Peyer's patch (tissue), 4 donors: ENCODE measurements at regions not wholly inside any gene's neighbourhood (a gene's known extent, or its start where the extent isn't known, plus 50 kb on each side); places are given as distances from the start of the nearest gene placed in this dataset.

ENCODE experiments used
- DNase-seq, 3 donors: peaks; one replicate each; pipeline ENCODE4 v3.0.0-alpha.2; 2017 to 2019
- H3K27ac ChIP-seq, 4 donors: fragments of 200-600 bp; sonication (generic); one replicate each; pipeline ENCODE4 v1.5.1; 2016 to 2019
- H3K27me3 ChIP-seq, 2 donors: fragments of 200-600 bp; sonication (generic); one replicate each; pipeline ENCODE4 v1.5.1; 2019
- H3K36me3 ChIP-seq, 3 donors: fragments of 200-600 bp; sonication (generic); one replicate each; pipeline ENCODE4 v1.5.1; 2016 to 2019
- H3K4me1 ChIP-seq, 4 donors: fragments of 200-600 bp; sonication (generic); one replicate each; pipeline ENCODE4 v1.5.1; 2016 to 2019
- H3K4me3 ChIP-seq, 4 donors: fragments of 200-600 bp; sonication (generic); 1 replicate in 3 of 4; 2 replicates in 1 of 4; pipeline ENCODE4 v1.5.1; 2016 to 2019; ENCODE audit warnings: mild to moderate bottlenecking in 1 of 4
- H3K9me3 ChIP-seq, 4 donors: fragments of 200-600 bp; sonication (generic); one replicate each; pipeline ENCODE4 v1.5.1; 2016 to 2019; ENCODE audit warnings: mild to moderate bottlenecking in 1 of 4
- POLR2A ChIP-seq, 2 donors: fragments of 450-650 bp; IDR thresholded peaks; one replicate each; pipeline ENCODE4 v1.5.1; 2017; ENCODE audit warnings: antibody characterized with exemption in 2 of 2, mild to moderate bottlenecking in 2 of 2, moderate library complexity in 2 of 2
- TF ChIP-seq, protein P1 (sequence below), 6 experiments: fragments of 450-650 bp in 4 of 6; fragments of 200-600 bp in 2 of 6; sonication (generic) in 1 of 6; IDR thresholded peaks; one replicate each; pipeline ENCODE4 v1.5.1; 2017 to 2019; ENCODE audit warnings: antibody characterized with exemption in 6 of 6, mild to moderate bottlenecking in 3 of 6, moderate library complexity in 1 of 6

GRCh38 chr4:74624351-74625151 is 169.8 kb downstream of the BTC start:
- TF ChIP-seq, protein P1, sequence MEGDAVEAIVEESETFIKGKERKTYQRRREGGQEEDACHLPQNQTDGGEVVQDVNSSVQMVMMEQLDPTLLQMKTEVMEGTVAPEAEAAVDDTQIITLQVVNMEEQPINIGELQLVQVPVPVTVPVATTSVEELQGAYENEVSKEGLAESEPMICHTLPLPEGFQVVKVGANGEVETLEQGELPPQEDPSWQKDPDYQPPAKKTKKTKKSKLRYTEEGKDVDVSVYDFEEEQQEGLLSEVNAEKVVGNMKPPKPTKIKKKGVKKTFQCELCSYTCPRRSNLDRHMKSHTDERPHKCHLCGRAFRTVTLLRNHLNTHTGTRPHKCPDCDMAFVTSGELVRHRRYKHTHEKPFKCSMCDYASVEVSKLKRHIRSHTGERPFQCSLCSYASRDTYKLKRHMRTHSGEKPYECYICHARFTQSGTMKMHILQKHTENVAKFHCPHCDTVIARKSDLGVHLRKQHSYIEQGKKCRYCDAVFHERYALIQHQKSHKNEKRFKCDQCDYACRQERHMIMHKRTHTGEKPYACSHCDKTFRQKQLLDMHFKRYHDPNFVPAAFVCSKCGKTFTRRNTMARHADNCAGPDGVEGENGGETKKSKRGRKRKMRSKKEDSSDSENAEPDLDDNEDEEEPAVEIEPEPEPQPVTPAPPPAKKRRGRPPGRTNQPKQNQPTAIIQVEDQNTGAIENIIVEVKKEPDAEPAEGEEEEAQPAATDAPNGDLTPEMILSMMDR (IDR thresholded peaks at IDR 0.05) = no peak
- no peak for TF ChIP-seq POLR2A (IDR thresholded peaks at IDR 0.05)
- H3K4me3 ChIP-seq = no peak overlapping the region
- H3K27ac ChIP-seq = peak overlapping the region in 2 of 4 donors; percentile 40
- no peak for DNase-seq
- peaks cover 0 to 23% (median 0%) of the 10 kb centered on the region in 4 donors for H3K4me1 ChIP-seq
- no peaks in the 10 kb centered on the region for H3K36me3 ChIP-seq
- no peaks in the 10 kb centered on the region for H3K27me3 ChIP-seq
- no peaks in the 10 kb centered on the region for H3K9me3 ChIP-seq

DNA sequence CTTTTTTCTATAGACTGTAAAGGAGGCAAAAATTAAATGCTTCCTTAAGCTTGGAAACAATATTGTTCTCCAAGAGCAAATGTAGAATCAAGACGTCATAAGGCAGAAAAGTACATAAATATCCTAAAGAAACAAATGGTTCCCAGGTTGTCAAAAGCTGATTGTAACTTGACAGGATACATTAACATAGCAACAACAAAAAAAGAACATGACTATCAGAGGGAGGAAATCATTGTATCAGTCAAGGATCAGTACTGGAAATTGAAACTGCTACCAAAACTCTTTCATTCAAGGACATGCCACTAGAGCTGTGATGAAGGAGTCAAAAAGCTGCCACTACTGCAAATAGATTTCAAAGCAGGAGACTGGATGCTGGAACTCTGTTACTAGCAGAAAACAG is 168.3 kb downstream of the BTC start:
- TF ChIP-seq, protein P1 (IDR thresholded peaks at IDR 0.05) = no peak
- no peak for TF ChIP-seq POLR2A (IDR thresholded peaks at IDR 0.05)
- Histone ChIP-seq H3K4me1 (peaks cover 0 to 23% (median 0%) of the 10 kb centered on the region in 4 donors), H3K27ac (no peak overlapping the region), H3K4me3 (no peak overlapping the region), H3K36me3 (no peaks in the 10 kb centered on the region), H3K9me3 (no peaks in the 10 kb centered on the region), H3K27me3 (no peaks in the 10 kb centered on the region)
- DNase-seq = no peak

DNA sequence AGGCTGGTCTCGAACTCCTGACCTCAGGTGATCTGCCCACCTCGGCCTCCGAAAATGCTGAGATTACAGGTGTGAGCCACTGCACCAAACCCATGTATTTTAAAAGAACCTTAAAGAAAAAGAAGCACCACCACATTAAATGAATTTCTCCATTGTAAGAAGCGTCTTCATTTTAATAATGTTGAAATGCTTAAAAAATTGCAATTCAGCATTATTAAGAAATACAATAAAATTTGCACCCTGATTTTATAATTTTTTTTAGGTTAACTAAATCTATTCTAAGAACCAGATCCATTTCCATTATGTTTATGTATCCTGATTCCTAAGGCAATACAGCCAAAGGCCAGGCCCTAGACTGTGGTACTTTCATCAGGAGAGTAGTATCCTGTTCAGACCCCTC is 167.2 kb downstream of the BTC start:
- Histone ChIP-seq H3K36me3 (no peaks in the 10 kb centered on the region), H3K4me1 (peaks cover 0 to 23% (median 0%) of the 10 kb centered on the region in 4 donors), H3K9me3 (no peaks in the 10 kb centered on the region), H3K4me3 (no peak overlapping the region), H3K27ac (peak overlapping the region in 2 of 4 donors; percentile 44 to 62), H3K27me3 (no peaks in the 10 kb centered on the region)
- TF ChIP-seq, protein P1 (IDR thresholded peaks at IDR 0.05) = no peak
- TF ChIP-seq POLR2A (IDR thresholded peaks at IDR 0.05) = no peak
- no peak for DNase-seq

DNA sequence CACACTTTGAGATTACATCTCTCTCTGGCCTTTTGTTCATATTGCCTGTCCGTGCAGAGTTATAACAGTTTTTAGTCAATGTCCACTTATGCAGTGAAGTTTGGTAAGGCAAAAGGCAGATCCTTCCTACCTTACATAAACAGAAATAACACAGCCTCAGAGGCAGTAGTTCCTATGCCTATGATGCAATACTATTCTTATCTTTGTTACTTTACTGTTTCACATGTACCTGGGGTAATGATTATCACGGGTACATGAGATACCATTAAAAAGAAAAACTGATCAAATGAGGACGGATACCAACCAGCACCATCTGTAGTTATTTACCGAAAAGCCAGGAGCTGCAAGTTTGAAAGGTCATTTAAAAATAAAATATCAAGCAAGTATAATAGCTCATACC is 166.8 kb downstream of the BTC start:
- Histone ChIP-seq H3K9me3 (no peaks in the 10 kb centered on the region), H3K27ac (peak overlapping the region in 2 of 4 donors; percentile 44 to 62), H3K27me3 (no peaks in the 10 kb centered on the region), H3K36me3 (no peaks in the 10 kb centered on the region), H3K4me3 (no peak overlapping the region), H3K4me1 (peaks cover 0 to 23% (median 0%) of the 10 kb centered on the region in 4 donors)
- DNase-seq = no peak
- TF ChIP-seq POLR2A (IDR thresholded peaks at IDR 0.05) = no peak
- TF ChIP-seq, protein P1 (IDR thresholded peaks at IDR 0.05) = no peak

DNA sequence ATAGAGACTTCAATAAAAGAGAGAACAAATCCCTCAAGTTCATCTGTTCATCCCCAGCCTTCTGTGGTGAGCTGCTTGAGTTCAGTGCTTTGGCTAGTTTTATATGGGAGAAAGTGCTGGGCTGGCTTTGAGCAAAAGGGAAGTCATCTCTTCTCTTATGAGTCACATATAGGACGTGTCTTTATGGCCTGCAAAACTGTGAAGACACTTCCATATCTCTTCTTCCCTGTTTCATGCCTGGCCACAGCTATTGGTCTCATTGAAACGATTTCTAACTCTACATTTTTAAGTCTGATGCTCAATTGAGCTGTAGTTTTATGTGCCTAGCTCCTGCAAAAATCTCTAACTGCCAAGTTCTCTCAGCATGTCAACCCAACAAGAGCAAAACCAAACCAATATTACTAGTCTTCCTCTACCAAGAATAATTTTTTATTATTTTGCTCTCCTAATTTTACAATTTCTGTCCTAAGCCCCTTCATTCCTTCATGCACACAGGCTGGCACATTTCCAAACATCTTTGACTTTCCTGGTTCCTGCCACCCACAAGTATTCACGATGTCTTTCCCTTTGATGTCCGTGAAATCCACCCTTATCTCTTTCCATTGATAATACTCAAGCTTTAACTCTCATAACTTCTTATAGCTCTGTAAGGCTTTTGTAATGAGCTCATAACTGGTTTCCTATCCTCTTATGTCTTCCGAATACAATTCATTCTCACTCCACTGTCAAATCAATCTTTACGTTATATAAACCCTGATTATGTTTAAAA is 165.3 kb downstream of the BTC start:
- Histone ChIP-seq H3K4me1 (peaks cover 0 to 16% (median 0%) of the 10 kb centered on the region in 4 donors), H3K27me3 (no peaks in the 10 kb centered on the region), H3K36me3 (no peaks in the 10 kb centered on the region), H3K4me3 (no peak overlapping the region), H3K27ac (no peak overlapping the region), H3K9me3 (no peaks in the 10 kb centered on the region)
- DNase-seq = peak in 1 of 3 donors; percentile 52
- TF ChIP-seq POLR2A (IDR thresholded peaks at IDR 0.05) = no peak
- TF ChIP-seq, protein P1 (IDR thresholded peaks at IDR 0.05) = no peak
